HepG2 (cell line): ENCODE measurements at regions not wholly inside any gene's neighbourhood (a gene's known extent, or its start where the extent isn't known, plus 50 kb on each side); places are given as distances from the start of the nearest gene placed in this dataset.

Source experiments
- ATAC-seq: fragments of 200-7000 bp; cut with Tn5 transposase; 3 replicates; pipeline ENCODE4 v1.9.1; 2020; ENCODE audit warnings: mild to moderate bottlenecking, moderate library complexity
- BruUV-seq: library from RNA; stranded (reverse); fragments of 400-500 nt; replicated peaks from 2 replicates; lab custom pipeline; 2021; lab: Mats Ljungman, UMichigan
- CTCF ChIA-PET: fragments of 300-600 bp; formaldehyde crosslinking; extraction: SDS; loops from one replicate; lab custom pipeline; 2021; ENCODE audit warnings: low total read pairs, inconsistent platforms, low intra/inter-chr PET ratio; lab: Yijun Ruan, JAX
- POLR2A ChIA-PET: fragments of 350-600 bp; sonication (Branson Sonifier 250); formaldehyde crosslinking; loops from one replicate; lab custom pipeline; 2020; ENCODE audit warnings: antibody characterized with exemption, inconsistent platforms; lab: Yijun Ruan, JAX
- DNase-seq: peaks from one replicate; pipeline ENCODE4 v3.0.0-alpha.2; 2015; ENCODE audit warnings: low spot score
- FAIRE-seq: peaks from 3 replicates; lab custom pipeline; 2011; peaks lifted over from hg19 to GRCh38; lab: Jason Lieb, UNC
- H2AFZ ChIP-seq: one replicate; pipeline ENCODE4 v1.6.1; 2011; ENCODE audit warnings: low read length, inconsistent platforms
- H3K27ac ChIP-seq: fragments of 300-600 bp; 3 replicates; pipeline ENCODE4 v1.8.0; 2011; ENCODE audit warnings: mixed run types, mild to moderate bottlenecking, mixed read lengths, low read length, inconsistent platforms; ENCODE audit not compliant: insufficient read depth; ENCODE audit errors: extremely low read length
- H3K27me3 ChIP-seq, 2 experiments: fragments of 200-600 bp in 1 of 2; 2 replicates in 1 of 2; 3 replicates in 1 of 2; pipeline versions ENCODE4 v1.6.0 to v1.8.0; 2011; ENCODE audit warnings: low read length in 2 of 2, mild to moderate bottlenecking in 2 of 2, moderate library complexity in 2 of 2, inconsistent platforms in 1 of 2; ENCODE audit not compliant: insufficient read depth in 2 of 2, control insufficient read depth in 1 of 2
- H3K36me3 ChIP-seq, 2 experiments: fragments of 200-600 bp in 1 of 2; replicated peaks in 1 of 2; 2 replicates in 1 of 2; 3 replicates in 1 of 2; pipeline versions ENCODE4 v1.5.1 to v1.8.0; 2011; ENCODE audit warnings: low read length in 2 of 2, inconsistent platforms in 1 of 2; ENCODE audit not compliant: insufficient read depth in 2 of 2, control insufficient read depth in 1 of 2
- H3K4me1 ChIP-seq: 2 replicates; pipeline ENCODE4 v1.5.1; 2012; ENCODE audit warnings: low read length, inconsistent platforms; ENCODE audit not compliant: insufficient read depth
- H3K4me2 ChIP-seq: 2 replicates; pipeline ENCODE4 v1.6.0; 2011; ENCODE audit warnings: low read depth, low read length, inconsistent platforms
- H3K4me3 ChIP-seq, 3 experiments: fragments of 200-600 bp in 1 of 3; sonication (generic), shearing (Covaris generic) in 1 of 3; replicated peaks in 1 of 3; 2 replicates each; pipeline ENCODE4 v1.5.1; 2011 to 2016; ENCODE audit warnings: low read length in 3 of 3, inconsistent platforms in 2 of 3, low read depth in 2 of 3, mild to moderate bottlenecking in 2 of 3, control low read depth in 1 of 3, mixed read lengths in 1 of 3; ENCODE audit not compliant: insufficient read depth in 1 of 3
- H3K79me2 ChIP-seq: one replicate; pipeline ENCODE4 v1.6.1; 2011; ENCODE audit warnings: low read length, inconsistent platforms; ENCODE audit not compliant: insufficient read depth
- H3K9ac ChIP-seq: 2 replicates; pipeline ENCODE4 v1.6.0; 2011; ENCODE audit warnings: mild to moderate bottlenecking, low read depth, low read length, inconsistent platforms; ENCODE audit not compliant: insufficient read depth
- H3K9me3 ChIP-seq: 2 replicates; pipeline ENCODE4 v1.5.1; 2012; ENCODE audit warnings: mild to moderate bottlenecking, low read length
- H4K20me1 ChIP-seq: 2 replicates; pipeline ENCODE4 v1.6.0; 2011; ENCODE audit warnings: inconsistent platforms, mild to moderate bottlenecking, low read length, moderate library complexity; ENCODE audit not compliant: insufficient read depth
- MAFK ChIP-seq, 2 experiments: IDR thresholded peaks in 1 of 2; conservative IDR thresholded peaks in 1 of 2; 2 replicates each; pipeline ENCODE4 v1.6.1; 2011; ENCODE audit warnings: improper control_type of control experiment in 2 of 2, low read length in 2 of 2
- ZNF646 ChIP-seq: sonication (generic); formaldehyde crosslinking; IDR thresholded peaks from 2 replicates; pipeline ENCODE4 v1.9.0; 2021; ENCODE audit warnings: mild to moderate bottlenecking, missing genetic modification reagents
- WGBS: methylation state at CpG from one replicate; pipeline ENCODE4 v1.1.6; 2017; ENCODE audit warnings: low lambda C conversion rate; 5-methylcytosine and 5-hydroxymethylcytosine counted together
- in situ Hi-C: cut with HindIII; loops from 2 replicates; pipeline ENCODE4 v1.10.0; 2017; ENCODE audit warnings: low pct_unique_long_range_greater_than_20kb; ENCODE audit not compliant: extremely low pct_ligation_motif_present
- intact Hi-C: fragments of 100-400 bp; cut with micrococcal nuclease; formaldehyde crosslinking; loops from one replicate; pipeline ENCODE4 v1.10.0; 2022; ENCODE audit not compliant: unreplicated experiment
- TF ChIP-seq, protein P1 (sequence below): sonication (generic); formaldehyde crosslinking; IDR thresholded peaks from 2 replicates; pipeline ENCODE4 v1.5.0; 2020; ENCODE audit warnings: mild to moderate bottlenecking, missing genetic modification reagents, moderate library complexity

DNA sequence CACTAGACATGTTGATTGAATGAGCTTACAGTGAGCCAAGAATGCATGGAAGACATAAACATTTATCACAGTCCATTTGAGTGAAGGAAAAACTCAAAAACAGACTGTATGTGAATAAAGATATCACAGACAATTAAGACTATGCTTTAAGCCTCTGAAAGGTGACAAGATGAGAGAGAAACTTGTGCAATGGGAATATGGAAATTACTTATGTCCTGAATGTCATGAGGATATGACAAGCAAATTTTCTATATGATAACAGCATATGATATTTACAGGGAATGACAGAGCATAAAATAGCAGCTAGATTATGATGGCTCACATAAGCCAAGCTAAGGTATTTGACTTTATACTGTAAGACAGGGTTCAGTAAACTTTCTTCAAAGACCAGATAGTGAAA is 1153.1 kb upstream of the USP15 start (continued):
- no peak for TF ChIP-seq ZNF646 (CRISPR knock-in tag)

DNA sequence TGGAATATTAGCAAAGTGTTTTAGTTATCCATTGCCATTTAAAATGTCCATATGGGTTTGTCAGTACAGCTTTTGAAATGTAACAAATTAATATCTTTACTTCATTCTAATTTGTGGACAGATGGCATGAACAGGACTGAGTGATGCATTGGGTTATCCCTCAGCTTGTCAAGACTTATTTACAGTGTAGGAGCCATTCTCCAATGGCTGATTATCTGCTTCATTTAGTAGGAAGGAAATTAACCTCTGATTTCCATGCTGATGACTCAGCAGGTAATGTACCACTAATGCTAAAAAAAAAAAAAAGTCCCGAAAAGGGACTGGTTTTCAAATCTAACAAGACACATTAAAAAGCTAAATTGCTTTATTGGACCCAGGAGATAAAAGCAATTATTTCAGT is 1149.0 kb upstream of the USP15 start:
- Histone ChIP-seq H2AFZ (no peak overlapping the region), H3K79me2 (no peaks in the 10 kb centered on the region), H3K4me1 (no peaks in the 10 kb centered on the region), H3K9me3 (peaks cover 65% of the 10 kb centered on the region), H3K27me3 (no peaks in the 10 kb centered on the region), H3K9ac (no peak overlapping the region), H3K4me3 (no peak overlapping the region), H4K20me1 (no peaks in the 10 kb centered on the region), H3K4me2 (no peak overlapping the region), H3K27ac (no peak overlapping the region), H3K36me3 (no peaks in the 10 kb centered on the region)
- ChIA-PET POLR2A (no interaction called here), CTCF (no interaction called here)
- no TSS peak for BruUV-seq
- in situ Hi-C loops = no loop called here
- no peak for FAIRE-seq
- WGBS = 0% methylated on average over 1 of the region's 1 CpG
- intact Hi-C loops = no loop called here
- peak in 1 of 2 experiments; percentile 13; a peak in 1 of 4 replicates for TF ChIP-seq MAFK (conservative IDR thresholded peaks at IDR 0.05 in 1 of 2, IDR thresholded peaks at IDR 0.05 in 1 of 2; ENCODE audit: low read length in 2 of 2)
- TF ChIP-seq, protein P1, sequence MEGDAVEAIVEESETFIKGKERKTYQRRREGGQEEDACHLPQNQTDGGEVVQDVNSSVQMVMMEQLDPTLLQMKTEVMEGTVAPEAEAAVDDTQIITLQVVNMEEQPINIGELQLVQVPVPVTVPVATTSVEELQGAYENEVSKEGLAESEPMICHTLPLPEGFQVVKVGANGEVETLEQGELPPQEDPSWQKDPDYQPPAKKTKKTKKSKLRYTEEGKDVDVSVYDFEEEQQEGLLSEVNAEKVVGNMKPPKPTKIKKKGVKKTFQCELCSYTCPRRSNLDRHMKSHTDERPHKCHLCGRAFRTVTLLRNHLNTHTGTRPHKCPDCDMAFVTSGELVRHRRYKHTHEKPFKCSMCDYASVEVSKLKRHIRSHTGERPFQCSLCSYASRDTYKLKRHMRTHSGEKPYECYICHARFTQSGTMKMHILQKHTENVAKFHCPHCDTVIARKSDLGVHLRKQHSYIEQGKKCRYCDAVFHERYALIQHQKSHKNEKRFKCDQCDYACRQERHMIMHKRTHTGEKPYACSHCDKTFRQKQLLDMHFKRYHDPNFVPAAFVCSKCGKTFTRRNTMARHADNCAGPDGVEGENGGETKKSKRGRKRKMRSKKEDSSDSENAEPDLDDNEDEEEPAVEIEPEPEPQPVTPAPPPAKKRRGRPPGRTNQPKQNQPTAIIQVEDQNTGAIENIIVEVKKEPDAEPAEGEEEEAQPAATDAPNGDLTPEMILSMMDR (CRISPR knock-in tag) = no peak
- DNase-seq = no peak
- no peak for ATAC-seq
